SU-DHL-6 (cell line): ENCODE measurements at regions not wholly inside any gene's neighbourhood (a gene's known extent, or its start where the extent isn't known, plus 50 kb on each side); places are given as distances from the start of the nearest gene placed in this dataset.
"Not testable (repeated sequence)": the region's sequence is repeated elsewhere in the genome, so short reads cannot be mapped to it uniquely, and the experiment has no call there.

Experiments
- H2AFZ ChIP-seq: fragments of 200-600 bp; sonication (generic); 2 replicates; pipeline ENCODE4 v1.6.1; 2014; ENCODE audit warnings: low read depth, mild to moderate bottlenecking, moderate library complexity, mixed read lengths, antibody characterized with exemption, low read length; ENCODE audit not compliant: severe bottlenecking
- H3F3A ChIP-seq: fragments of 200-600 bp; shearing (Covaris generic); 2 replicates; pipeline ENCODE4 v1.6.0; 2016; ENCODE audit warnings: antibody characterized with exemption, mild to moderate bottlenecking; ENCODE audit not compliant: insufficient read depth
- H3K27ac ChIP-seq: fragments of 200-600 bp; sonication (generic); 2 replicates; pipeline ENCODE4 v1.5.1; 2016; ENCODE audit warnings: low read depth, mild to moderate bottlenecking, low read length, moderate library complexity, mixed read lengths
- H3K27me3 ChIP-seq: fragments of 200-600 bp; sonication (generic), shearing (Covaris generic); 2 replicates; pipeline ENCODE4 v1.6.0; 2014; ENCODE audit warnings: mild to moderate bottlenecking, low read length
- H3K36me3 ChIP-seq: fragments of 200-600 bp; sonication (generic); 2 replicates; pipeline ENCODE4 v1.6.1; 2014; ENCODE audit warnings: mild to moderate bottlenecking, low read length, mixed read lengths
- H3K4me2 ChIP-seq: fragments of 300-600, 200-600 bp; shearing (Covaris generic), sonication (generic); 2 replicates; pipeline ENCODE4 v1.6.0; 2014; ENCODE audit warnings: low read length, low read depth, mild to moderate bottlenecking; ENCODE audit not compliant: poor library complexity, severe bottlenecking
- H3K4me3 ChIP-seq: fragments of 200-600 bp; sonication (generic); 2 replicates; pipeline ENCODE4 v1.5.1; 2014; ENCODE audit warnings: antibody characterized with exemption, low read length, mild to moderate bottlenecking, mixed read lengths; ENCODE audit not compliant: insufficient read depth, poor library complexity, severe bottlenecking
- H3K79me2 ChIP-seq: fragments of 200-600 bp; sonication (generic); 2 replicates; pipeline ENCODE4 v1.6.1; 2014; ENCODE audit warnings: mild to moderate bottlenecking, low read length, moderate library complexity; ENCODE audit not compliant: insufficient read depth
- H3K9ac ChIP-seq: fragments of 200-600 bp; sonication (generic); 2 replicates; pipeline ENCODE4 v1.7.0; 2014; ENCODE audit warnings: mild to moderate bottlenecking, low read length
- H3K9me2 ChIP-seq: fragments of 200-600 bp; sonication (generic); replicated peaks from 2 replicates; pipeline ENCODE4 v1.6.1; 2014; ENCODE audit warnings: low read length; ENCODE audit not compliant: insufficient read depth
- H3K9me3 ChIP-seq: fragments of 200-600 bp; sonication (generic); 2 replicates; pipeline ENCODE4 v1.6.1; 2014; ENCODE audit warnings: low read length, mixed read lengths; ENCODE audit not compliant: insufficient read depth
- H4K20me1 ChIP-seq: fragments of 200-600 bp; sonication (generic); 2 replicates; pipeline ENCODE4 v1.6.1; 2014; ENCODE audit warnings: low read depth, mild to moderate bottlenecking, antibody characterized with exemption, low read length, moderate library complexity, mixed read lengths
- EZH2phosphoT487 ChIP-seq: fragments of 200-600 bp; sonication (generic), shearing (Covaris generic); conservative IDR thresholded peaks from 2 replicates; pipeline ENCODE4 v1.6.1; 2018; ENCODE audit warnings: mild to moderate bottlenecking, antibody characterized with exemption, low read length, moderate library complexity, mixed read lengths
- TF ChIP-seq, protein P1 (sequence below): fragments of 200-600 bp; sonication (generic); IDR thresholded peaks from one replicate; pipeline ENCODE4 v1.5.1; 2017; ENCODE audit warnings: antibody characterized with exemption, mild to moderate bottlenecking, low read length, moderate library complexity; ENCODE audit not compliant: insufficient read depth, poor library complexity, severe bottlenecking

DNA sequence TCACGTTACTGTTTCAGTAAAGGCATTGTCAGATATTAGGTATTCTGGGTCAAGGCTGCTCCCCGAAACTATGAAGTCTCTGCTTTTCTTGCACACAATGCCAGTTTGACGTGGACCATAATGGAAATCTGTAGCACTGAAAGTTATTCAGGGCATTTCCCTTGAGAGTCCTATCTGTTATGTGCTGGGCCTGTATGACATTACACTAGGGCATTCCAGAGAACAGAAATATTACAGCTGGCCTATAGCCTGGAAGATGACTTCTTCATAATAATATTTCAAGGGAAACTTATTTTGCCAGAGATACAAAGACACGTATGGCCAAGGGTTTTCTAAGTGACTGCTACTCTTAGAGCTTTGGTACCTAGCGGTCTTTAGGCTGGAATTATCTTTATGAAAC, 613.6 kb upstream of the CBLB start:
- Histone ChIP-seq H3K79me2 (no peaks in the 10 kb centered on the region), H3K9ac (no peak overlapping the region), H3K9me3 (no peaks in the 10 kb centered on the region; the same call in 1 of the 2 replicates), H3K4me3 (no peak overlapping the region), H3K36me3 (no peaks in the 10 kb centered on the region), H4K20me1 (no peaks in the 10 kb centered on the region), H3K4me2 (no peak overlapping the region), H2AFZ (no peak overlapping the region), H3K27ac (no peak overlapping the region), H3K27me3 (no peaks in the 10 kb centered on the region), H3F3A (no peaks in the 10 kb centered on the region), H3K9me2 (no peaks in the 10 kb centered on the region)
- TF ChIP-seq EZH2phosphoT487 = no peak
- TF ChIP-seq, protein P1, sequence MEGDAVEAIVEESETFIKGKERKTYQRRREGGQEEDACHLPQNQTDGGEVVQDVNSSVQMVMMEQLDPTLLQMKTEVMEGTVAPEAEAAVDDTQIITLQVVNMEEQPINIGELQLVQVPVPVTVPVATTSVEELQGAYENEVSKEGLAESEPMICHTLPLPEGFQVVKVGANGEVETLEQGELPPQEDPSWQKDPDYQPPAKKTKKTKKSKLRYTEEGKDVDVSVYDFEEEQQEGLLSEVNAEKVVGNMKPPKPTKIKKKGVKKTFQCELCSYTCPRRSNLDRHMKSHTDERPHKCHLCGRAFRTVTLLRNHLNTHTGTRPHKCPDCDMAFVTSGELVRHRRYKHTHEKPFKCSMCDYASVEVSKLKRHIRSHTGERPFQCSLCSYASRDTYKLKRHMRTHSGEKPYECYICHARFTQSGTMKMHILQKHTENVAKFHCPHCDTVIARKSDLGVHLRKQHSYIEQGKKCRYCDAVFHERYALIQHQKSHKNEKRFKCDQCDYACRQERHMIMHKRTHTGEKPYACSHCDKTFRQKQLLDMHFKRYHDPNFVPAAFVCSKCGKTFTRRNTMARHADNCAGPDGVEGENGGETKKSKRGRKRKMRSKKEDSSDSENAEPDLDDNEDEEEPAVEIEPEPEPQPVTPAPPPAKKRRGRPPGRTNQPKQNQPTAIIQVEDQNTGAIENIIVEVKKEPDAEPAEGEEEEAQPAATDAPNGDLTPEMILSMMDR = no peak

DNA sequence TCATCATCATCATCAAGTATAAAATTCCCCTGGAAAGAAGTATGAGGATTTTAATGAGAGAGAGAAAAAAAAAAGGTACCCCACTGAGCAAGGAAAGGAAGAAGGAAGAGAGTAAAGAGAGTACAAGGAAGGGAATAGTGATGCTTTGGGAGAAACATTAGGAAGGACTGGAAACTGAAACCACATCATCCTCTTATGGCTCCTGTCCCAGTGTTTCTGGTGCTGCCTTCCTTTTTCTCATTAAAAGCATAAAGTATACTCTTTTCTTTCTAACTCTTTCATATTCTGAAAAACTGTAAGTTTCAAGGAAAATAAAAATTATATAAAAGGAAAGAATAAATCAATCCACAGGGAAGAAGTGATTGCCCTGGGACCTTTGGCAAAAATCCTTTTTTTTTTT, 616.4 kb upstream of the CBLB start:
- Histone ChIP-seq H3K36me3 (no peaks in the 10 kb centered on the region), H3K9ac (no peak overlapping the region), H3K4me2 (no peak overlapping the region), H3K4me3 (no peak overlapping the region), H3K27me3 (no peaks in the 10 kb centered on the region), H3F3A (no peaks in the 10 kb centered on the region), H2AFZ (no peak overlapping the region), H3K9me2 (no peaks in the 10 kb centered on the region), H3K9me3 (no peaks in the 10 kb centered on the region; the same call in 1 of the 2 replicates), H4K20me1 (no peaks in the 10 kb centered on the region), H3K79me2 (no peaks in the 10 kb centered on the region), H3K27ac (no peak overlapping the region)
- TF ChIP-seq, protein P1 = no peak
- TF ChIP-seq EZH2phosphoT487 = no peak

DNA sequence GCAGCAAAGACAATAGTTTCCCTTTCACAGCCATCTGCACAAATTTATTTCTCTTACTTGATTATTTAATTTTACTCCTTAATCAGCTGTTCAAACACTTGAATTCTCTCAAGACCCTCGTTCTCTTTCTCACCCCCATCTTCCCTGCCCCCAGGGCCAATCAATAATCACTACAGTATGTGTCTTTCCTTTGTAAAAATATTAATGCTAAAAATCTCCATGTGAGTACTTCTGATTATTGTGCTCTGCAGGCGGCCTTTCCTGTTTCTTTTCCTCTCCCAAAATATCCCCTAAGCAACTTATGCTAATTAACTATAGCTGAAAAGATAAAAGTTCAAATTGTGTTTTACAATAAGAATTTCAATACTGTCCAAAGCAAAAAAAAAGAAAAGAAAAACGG, 617.0 kb upstream of the CBLB start:
- Histone ChIP-seq H3F3A (no peaks in the 10 kb centered on the region), H3K27ac (no peak overlapping the region), H3K9ac (no peak overlapping the region), H3K27me3 (no peaks in the 10 kb centered on the region), H2AFZ (no peak overlapping the region), H3K4me3 (no peak overlapping the region), H3K9me2 (no peaks in the 10 kb centered on the region), H4K20me1 (no peaks in the 10 kb centered on the region), H3K79me2 (no peaks in the 10 kb centered on the region), H3K9me3 (no peaks in the 10 kb centered on the region; the same call in 1 of the 2 replicates), H3K36me3 (no peaks in the 10 kb centered on the region), H3K4me2 (no peak overlapping the region)
- TF ChIP-seq, protein P1 = no peak
- TF ChIP-seq EZH2phosphoT487 = no peak

DNA sequence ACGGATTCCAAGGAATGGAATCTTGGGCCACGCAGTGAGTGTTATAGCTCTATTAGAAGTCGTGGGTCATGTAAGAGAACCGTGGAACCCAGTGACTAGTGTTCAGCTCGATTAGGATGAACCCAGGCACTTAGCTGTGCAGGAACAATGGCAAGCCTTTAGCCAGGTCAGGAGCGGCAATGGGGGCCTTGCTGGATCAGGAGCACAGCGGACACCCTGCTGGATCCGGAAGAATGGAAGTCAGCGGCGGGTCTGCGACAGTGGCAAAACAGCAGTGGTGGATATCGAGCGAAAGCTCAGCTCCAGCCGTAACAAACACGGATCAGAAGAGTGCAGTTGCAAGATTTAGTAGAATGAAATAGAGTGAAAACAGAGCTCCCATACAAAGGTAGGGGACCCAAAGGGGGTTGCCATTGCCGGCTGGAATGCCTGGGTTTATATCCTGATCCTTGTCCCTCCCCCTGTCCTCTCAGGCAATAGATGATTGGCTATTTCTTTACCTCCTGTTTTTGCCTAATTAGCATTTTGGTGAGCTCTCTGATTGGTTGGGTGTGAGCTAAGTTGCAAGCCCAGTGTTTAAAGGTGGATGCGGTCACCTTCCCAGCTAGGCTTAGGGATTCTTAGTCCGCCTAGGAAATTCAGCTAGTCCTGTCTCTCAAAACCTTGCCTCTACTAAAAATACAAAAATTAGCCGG, 618.3 kb upstream of the CBLB start:
- H3K4me3 ChIP-seq, H3K4me2 ChIP-seq, H3K36me3 ChIP-seq, H3F3A ChIP-seq, H3K9me3 ChIP-seq, H3K27me3 ChIP-seq, H2AFZ ChIP-seq, H3K9me2 ChIP-seq, H3K27ac ChIP-seq, H3K9ac ChIP-seq, H3K79me2 ChIP-seq, H4K20me1 ChIP-seq: not testable (repeated sequence)
